ENCODE measurements at regions not wholly inside any gene's neighbourhood (a gene's known extent, or its start where the extent isn't known, plus 50 kb on each side); places are given as distances from the start of the nearest gene placed in this dataset.

DNA sequence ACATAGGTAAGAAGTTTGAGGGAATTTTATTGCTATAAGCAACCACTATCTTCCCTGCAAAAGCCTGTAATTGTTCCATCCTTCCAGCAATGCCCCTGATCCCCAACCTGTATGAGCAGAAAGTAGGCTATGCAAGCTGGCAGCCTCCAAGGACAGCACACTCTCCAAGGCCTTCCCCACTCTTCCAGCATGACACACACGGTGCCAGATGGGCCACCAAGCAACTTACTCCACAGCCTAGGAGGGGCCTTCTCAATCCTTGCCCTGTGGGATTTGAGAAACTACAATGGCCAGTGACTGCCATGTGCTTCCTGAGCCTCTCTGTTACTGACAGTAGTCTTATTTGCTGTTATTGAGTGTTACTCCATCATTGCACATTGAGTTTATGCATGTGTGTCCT, 137.5 kb downstream of the ACTR3 start:
- 64 to 67% methylated on average over 1 of the region's 1 CpG for WGBS, 2 donors
- Histone ChIP-seq H3K36me3 (no peaks in the 10 kb centered on the region), H3K4me3 (replicated peaks in 1 of 3) (no peak overlapping the region), H3K27ac (no peak overlapping the region), H3K27me3 (no peaks in the 10 kb centered on the region), H3K9me3 (no peaks in the 10 kb centered on the region), H3K4me1 (no peaks in the 10 kb centered on the region)
- TF ChIP-seq, protein P1, sequence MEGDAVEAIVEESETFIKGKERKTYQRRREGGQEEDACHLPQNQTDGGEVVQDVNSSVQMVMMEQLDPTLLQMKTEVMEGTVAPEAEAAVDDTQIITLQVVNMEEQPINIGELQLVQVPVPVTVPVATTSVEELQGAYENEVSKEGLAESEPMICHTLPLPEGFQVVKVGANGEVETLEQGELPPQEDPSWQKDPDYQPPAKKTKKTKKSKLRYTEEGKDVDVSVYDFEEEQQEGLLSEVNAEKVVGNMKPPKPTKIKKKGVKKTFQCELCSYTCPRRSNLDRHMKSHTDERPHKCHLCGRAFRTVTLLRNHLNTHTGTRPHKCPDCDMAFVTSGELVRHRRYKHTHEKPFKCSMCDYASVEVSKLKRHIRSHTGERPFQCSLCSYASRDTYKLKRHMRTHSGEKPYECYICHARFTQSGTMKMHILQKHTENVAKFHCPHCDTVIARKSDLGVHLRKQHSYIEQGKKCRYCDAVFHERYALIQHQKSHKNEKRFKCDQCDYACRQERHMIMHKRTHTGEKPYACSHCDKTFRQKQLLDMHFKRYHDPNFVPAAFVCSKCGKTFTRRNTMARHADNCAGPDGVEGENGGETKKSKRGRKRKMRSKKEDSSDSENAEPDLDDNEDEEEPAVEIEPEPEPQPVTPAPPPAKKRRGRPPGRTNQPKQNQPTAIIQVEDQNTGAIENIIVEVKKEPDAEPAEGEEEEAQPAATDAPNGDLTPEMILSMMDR (IDR thresholded peaks at IDR 0.05): no peak
- no peak for TF ChIP-seq POLR2A (IDR thresholded peaks at IDR 0.05)
- intact Hi-C loops (cut with DNase I): no loop called here
- DNase-seq: no peak

DNA sequence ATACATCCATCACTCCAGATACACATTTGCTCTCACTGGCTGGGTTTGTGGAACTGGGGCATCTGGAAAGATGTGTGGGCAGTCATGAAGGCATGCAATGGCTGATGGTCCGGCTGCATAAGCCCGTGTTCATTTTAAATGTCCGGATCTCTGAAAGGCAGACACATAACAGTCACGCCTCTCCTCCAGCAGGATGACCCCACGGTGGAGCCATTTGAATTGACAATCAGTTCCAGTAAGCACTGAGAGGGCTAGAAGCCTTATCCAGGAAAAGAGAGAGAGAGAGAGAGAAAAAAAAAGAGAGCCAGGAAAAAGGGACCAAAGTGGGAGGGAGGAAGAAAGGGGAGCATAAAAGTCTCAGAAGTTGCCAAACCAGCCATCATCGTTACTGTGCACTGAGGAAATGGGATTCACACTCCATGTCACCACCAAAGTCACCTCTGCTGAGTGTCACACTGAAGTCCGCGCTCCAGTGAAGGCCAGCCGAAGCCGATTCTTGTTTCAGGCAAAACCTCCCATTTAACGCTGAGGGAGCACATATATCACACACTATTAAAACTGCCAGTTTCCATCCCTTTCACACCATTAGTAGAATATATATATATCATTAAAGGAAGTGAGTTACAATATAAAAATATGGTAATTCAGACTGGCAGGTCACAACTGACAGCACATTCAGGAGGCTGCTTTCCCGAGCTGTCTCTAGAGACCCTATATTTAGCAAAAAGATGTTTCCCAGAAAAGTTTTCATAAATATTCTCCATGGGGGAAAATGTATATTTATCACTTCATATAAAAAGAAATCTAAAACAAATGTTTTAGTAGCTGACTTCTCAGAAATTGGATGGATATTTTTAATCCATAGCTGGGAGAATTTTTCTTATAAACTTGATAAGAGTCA, 142.0 kb downstream of the ACTR3 start:
- Histone ChIP-seq H3K27ac (no peak overlapping the region), H3K27me3 (no peaks in the 10 kb centered on the region), H3K4me3 (replicated peaks in 1 of 3) (no peak overlapping the region), H3K4me1 (no peaks in the 10 kb centered on the region), H3K9me3 (no peaks in the 10 kb centered on the region), H3K36me3 (no peaks in the 10 kb centered on the region)
- 69 to 75% methylated on average over 12 of the region's 12 CpGs for WGBS, 2 donors
- TF ChIP-seq POLR2A (IDR thresholded peaks at IDR 0.05): no peak
- TF ChIP-seq, protein P1 (IDR thresholded peaks at IDR 0.05): no peak
- no peak for DNase-seq
- intact Hi-C loops (cut with DNase I): no loop called here

DNA sequence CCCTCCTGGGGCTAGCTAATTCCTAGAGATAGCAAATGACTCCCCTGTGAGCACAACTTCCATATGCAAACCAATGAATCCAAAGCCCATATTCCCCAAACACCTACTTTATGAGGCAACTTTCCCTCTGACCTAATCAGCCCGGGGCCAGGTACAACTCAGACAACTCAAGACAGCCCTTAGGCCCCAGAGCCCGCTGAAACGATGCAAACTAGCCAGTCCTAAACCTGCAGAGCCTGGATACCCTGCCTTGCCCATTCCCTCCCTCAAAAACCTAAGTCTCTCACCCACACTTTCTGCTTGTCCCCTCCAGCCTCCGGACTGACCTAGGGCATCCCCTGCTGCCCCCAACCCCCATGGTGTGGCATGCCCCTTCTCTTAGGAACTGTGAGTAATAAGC, 142.8 kb downstream of the ACTR3 start:
- no peak overlapping the region for H3K27ac ChIP-seq
- no peaks in the 10 kb centered on the region for H3K9me3 ChIP-seq
- TF ChIP-seq, protein P1 (IDR thresholded peaks at IDR 0.05): no peak
- TF ChIP-seq POLR2A (IDR thresholded peaks at IDR 0.05): no peak
- H3K36me3 ChIP-seq: no peaks in the 10 kb centered on the region
- no peak overlapping the region for H3K4me3 ChIP-seq (replicated peaks in 1 of 3)
- H3K27me3 ChIP-seq: no peaks in the 10 kb centered on the region
- no peaks in the 10 kb centered on the region for H3K4me1 ChIP-seq
- WGBS, 2 donors: 58 to 64% methylated on average over 4 of the region's 4 CpGs
- DNase-seq: no peak
- intact Hi-C loops (cut with DNase I): no loop called here

DNA sequence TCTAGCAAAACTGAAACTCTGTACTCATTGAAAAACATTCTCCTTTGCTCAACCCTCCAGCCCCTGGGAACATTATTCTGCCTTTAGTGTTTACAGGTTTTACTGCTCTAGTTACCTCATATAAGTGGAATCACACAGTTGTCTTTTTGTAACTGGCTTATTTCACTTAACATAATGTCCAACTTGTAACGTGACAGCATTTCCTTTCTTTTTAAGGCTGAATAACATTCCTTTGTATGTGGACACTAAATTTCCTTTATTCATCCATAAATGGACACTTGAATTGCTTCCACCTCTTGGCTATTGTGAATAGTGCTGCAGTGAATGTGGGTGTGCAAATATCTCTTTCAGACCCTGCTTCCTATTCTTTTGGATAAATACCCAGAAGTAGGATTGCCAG, 144.9 kb downstream of the ACTR3 start:
- intact Hi-C loops (cut with DNase I): no loop called here
- 46 to 49% methylated on average over 1 of the region's 1 CpG for WGBS, 2 donors
- H3K27ac ChIP-seq: no peak overlapping the region
- H3K36me3 ChIP-seq: no peaks in the 10 kb centered on the region
- H3K4me1 ChIP-seq: no peaks in the 10 kb centered on the region
- no peaks in the 10 kb centered on the region for H3K27me3 ChIP-seq
- no peak overlapping the region for H3K4me3 ChIP-seq (replicated peaks in 1 of 3)
- no peak for DNase-seq
- TF ChIP-seq, protein P1 (IDR thresholded peaks at IDR 0.05): no peak
- no peak for TF ChIP-seq POLR2A (IDR thresholded peaks at IDR 0.05)
- no peaks in the 10 kb centered on the region for H3K9me3 ChIP-seq

DNA sequence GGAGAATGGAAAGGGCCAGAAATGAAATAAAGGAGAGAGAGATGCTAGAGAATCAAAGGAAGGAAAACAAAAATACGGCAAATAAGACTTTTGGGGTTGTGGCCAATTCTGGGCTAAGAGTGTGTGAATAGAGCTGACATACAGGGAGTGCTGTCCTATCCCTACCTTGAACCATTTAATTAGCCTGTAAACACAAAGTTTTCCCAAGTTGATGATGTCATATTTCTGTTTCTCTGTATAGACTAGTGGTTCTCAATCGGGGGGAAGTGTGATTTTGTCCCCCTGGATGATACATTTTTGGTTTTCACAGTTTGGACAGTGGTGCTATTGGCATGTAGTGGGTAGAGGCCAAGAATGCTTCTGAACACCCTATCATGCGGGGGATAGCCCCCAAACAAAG, 148.8 kb downstream of the ACTR3 start:
- intact Hi-C loops (cut with DNase I): no loop called here
- DNase-seq: no peak
- no peaks in the 10 kb centered on the region for H3K9me3 ChIP-seq
- no peak overlapping the region for H3K27ac ChIP-seq
- TF ChIP-seq, protein P1 (IDR thresholded peaks at IDR 0.05): no peak
- TF ChIP-seq POLR2A (IDR thresholded peaks at IDR 0.05): no peak
- no peaks in the 10 kb centered on the region for H3K36me3 ChIP-seq
- no peaks in the 10 kb centered on the region for H3K27me3 ChIP-seq
- H3K4me3 ChIP-seq (replicated peaks in 1 of 3): no peak overlapping the region
- H3K4me1 ChIP-seq: no peaks in the 10 kb centered on the region
- WGBS, 2 donors: 75 to 83% methylated on average over 3 of the region's 3 CpGs

All from thyroid gland (tissue), 4 donors.